PC-9 (cell line): ENCODE measurements at regions not wholly inside any gene's neighbourhood (a gene's known extent, or its start where the extent isn't known, plus 50 kb on each side); places are given as distances from the start of the nearest gene placed in this dataset.

Experiments
- CTCF ChIP-seq: fragments of 200-600 bp; sonication (generic); conservative IDR thresholded peaks from 2 replicates; pipeline ENCODE4 v1.6.1; 2017; ENCODE audit warnings: mixed run types, antibody characterized with exemption, mild to moderate bottlenecking, moderate library complexity
- EZH2 ChIP-seq: fragments of 200-600 bp; sonication (generic); IDR thresholded peaks from 2 replicates; pipeline ENCODE4 v1.8.0; 2017; ENCODE audit warnings: antibody characterized with exemption, low read depth

GRCh38 chr7:106346678-106347217 lies 62.0 kb upstream of the NAMPT start:
- TF ChIP-seq EZH2 (no peak), CTCF (no peak)
